Neutrophil (primary cell): ENCODE measurements at regions not wholly inside any gene's neighbourhood (a gene's known extent, or its start where the extent isn't known, plus 50 kb on each side); places are given as distances from the start of the nearest gene placed in this dataset.

ENCODE experiments used
- H3K27ac ChIP-seq: fragments of 200-600 bp; sonication (generic); 2 replicates; pipeline ENCODE4 v1.5.1; 2016; ENCODE audit warnings: mild to moderate bottlenecking, moderate library complexity
- H3K27me3 ChIP-seq: fragments of 200-600 bp; sonication (generic); 2 replicates; pipeline ENCODE4 v1.6.0; 2016; ENCODE audit warnings: mild to moderate bottlenecking
- H3K36me3 ChIP-seq: fragments of 200-600 bp; sonication (generic); 2 replicates; pipeline ENCODE4 v1.5.1; 2017
- H3K4me1 ChIP-seq, 2 experiments: fragments of 200-600 bp in 1 of 2; sonication (generic) in 1 of 2; 1 replicate in 1 of 2; 2 replicates in 1 of 2; pipeline versions ENCODE4 v1.5.1 to v1.6.1; 2013 to 2016; ENCODE audit warnings: low read depth in 1 of 2, low read length in 1 of 2, mild to moderate bottlenecking in 1 of 2, moderate library complexity in 1 of 2; ENCODE audit not compliant: control insufficient read depth in 1 of 2, insufficient read depth in 1 of 2
- H3K4me3 ChIP-seq, 2 experiments: fragments of 200-600 bp in 1 of 2; sonication (generic) in 1 of 2; 1 replicate in 1 of 2; 2 replicates in 1 of 2; pipeline ENCODE4 v1.5.1; 2013 to 2016; ENCODE audit warnings: low read depth in 1 of 2, low read length in 1 of 2, mild to moderate bottlenecking in 1 of 2, moderate library complexity in 1 of 2
- H3K9me3 ChIP-seq: fragments of 200-600 bp; sonication (generic); 2 replicates; pipeline ENCODE4 v1.5.1; 2016
- CTCF ChIP-seq: fragments of 200-600 bp; sonication (generic); IDR thresholded peaks from 2 replicates; pipeline ENCODE4 v1.5.1; 2016; ENCODE audit warnings: antibody characterized with exemption

- H3K27me3 ChIP-seq = no peaks in the 10 kb centered on the region
- no peak for TF ChIP-seq CTCF
- no peaks in the 10 kb centered on the region for H3K36me3 ChIP-seq
- H3K4me3 ChIP-seq = no peak overlapping the region
- H3K9me3 ChIP-seq = no peaks in the 10 kb centered on the region
- no peak overlapping the region for H3K27ac ChIP-seq
- H3K4me1 ChIP-seq = no peaks in the 10 kb centered on the region
Observed at GRCh38 chr7:69186974-69187373, 411.3 kb upstream of the AUTS2 start.

- Histone ChIP-seq H3K27me3 (no peaks in the 10 kb centered on the region), H3K4me1 (no peaks in the 10 kb centered on the region), H3K4me3 (no peak overlapping the region), H3K27ac (no peak overlapping the region), H3K36me3 (no peaks in the 10 kb centered on the region), H3K9me3 (no peaks in the 10 kb centered on the region)
- no peak for TF ChIP-seq CTCF
Observed at GRCh38 chr7:69187824-69188333, 410.4 kb upstream of the AUTS2 start.

GRCh38 chr7:69189406-69189805 is 408.9 kb upstream of the AUTS2 start:
- Histone ChIP-seq H3K9me3 (no peaks in the 10 kb centered on the region), H3K4me3 (no peak overlapping the region), H3K36me3 (no peaks in the 10 kb centered on the region), H3K27ac (no peak overlapping the region), H3K27me3 (no peaks in the 10 kb centered on the region), H3K4me1 (no peaks in the 10 kb centered on the region)
- no peak for TF ChIP-seq CTCF

GRCh38 chr7:69190025-69190424 is 408.2 kb upstream of the AUTS2 start:
- Histone ChIP-seq H3K4me3 (no peak overlapping the region), H3K27me3 (no peaks in the 10 kb centered on the region), H3K4me1 (no peaks in the 10 kb centered on the region), H3K36me3 (no peaks in the 10 kb centered on the region), H3K27ac (no peak overlapping the region), H3K9me3 (no peaks in the 10 kb centered on the region)
- TF ChIP-seq CTCF = no peak

GRCh38 chr7:69190763-69191162 is 407.5 kb upstream of the AUTS2 start:
- Histone ChIP-seq H3K27me3 (no peaks in the 10 kb centered on the region), H3K9me3 (no peaks in the 10 kb centered on the region), H3K36me3 (no peaks in the 10 kb centered on the region), H3K4me1 (no peaks in the 10 kb centered on the region), H3K4me3 (no peak overlapping the region), H3K27ac (no peak overlapping the region)
- TF ChIP-seq CTCF = no peak

- Histone ChIP-seq H3K4me3 (no peak overlapping the region), H3K36me3 (no peaks in the 10 kb centered on the region), H3K9me3 (no peaks in the 10 kb centered on the region), H3K27me3 (no peaks in the 10 kb centered on the region), H3K4me1 (no peaks in the 10 kb centered on the region), H3K27ac (no peak overlapping the region)
- no peak for TF ChIP-seq CTCF
Observed at GRCh38 chr7:69192134-69192533, 406.1 kb upstream of the AUTS2 start.
